HG03575 (cell line): ENCODE measurements at regions not wholly inside any gene's neighbourhood (a gene's known extent, or its start where the extent isn't known, plus 50 kb on each side); places are given as distances from the start of the nearest gene placed in this dataset.
"Not testable (repeated sequence)": the region's sequence is repeated elsewhere in the genome, so short reads cannot be mapped to it uniquely, and the experiment has no call there.

Experiments
- ATAC-seq: cut with Tn5 transposase; IDR thresholded peaks from one replicate; pipeline ENCODE4 v1.9.1; 2021; ENCODE audit not compliant: unreplicated experiment, insufficient number of reproducible peaks, low FRiP score; ENCODE audit errors: extremely low read depth

- ATAC-seq = no peak
Observed at GRCh38 chr13:110973007-110973700, 58.3 kb upstream of the ANKRD10 start.

- ATAC-seq = no peak
Observed at GRCh38 chr13:110971486-110971885, 56.6 kb upstream of the ANKRD10 start.

GRCh38 chr13:110967156-110967855 is 52.4 kb upstream of the ANKRD10 start:
- not testable (repeated sequence) for ATAC-seq

GRCh38 chr13:110965755-110966134 is 50.9 kb upstream of the ANKRD10 start:
- ATAC-seq = no peak

- ATAC-seq = peak; percentile 92
Observed at GRCh38 chr13:110965038-110965754, 50.3 kb upstream of the ANKRD10 start.
